HCT116 (cell line): ENCODE measurements at regions not wholly inside any gene's neighbourhood (a gene's known extent, or its start where the extent isn't known, plus 50 kb on each side); places are given as distances from the start of the nearest gene placed in this dataset.

ENCODE experiments used
- ATAC-seq: fragments of 200-7000 bp; cut with Tn5 transposase; 2 replicates; pipeline ENCODE4 v1.9.1; 2020; ENCODE audit warnings: mild to moderate bottlenecking, moderate library complexity
- BruUV-seq: library from RNA; stranded (reverse); fragments of 400-500 nt; replicated peaks from 2 replicates; lab custom pipeline; 2021; lab: Mats Ljungman, UMichigan
- CTCF ChIA-PET: fragments of 300-600 bp; sonication (Branson Sonifier 250); formaldehyde crosslinking; loops from one replicate; lab custom pipeline; 2021; ENCODE audit warnings: antibody characterized with exemption; lab: Charles Lee
- POLR2A ChIA-PET: fragments of 300-600, 350-600 bp; sonication (Branson Sonifier 250); formaldehyde crosslinking; loops from one replicate; lab custom pipeline; 2021; ENCODE audit warnings: antibody characterized with exemption; lab: Charles Lee
- RAD21 ChIA-PET, 2 experiments: fragments of 300-600 bp; sonication (Branson Sonifier 250); formaldehyde crosslinking; loops; one replicate each; lab custom pipeline; 2023; ENCODE audit warnings: low total read pairs in 2 of 2; ENCODE audit not compliant: uncharacterized antibody in 2 of 2, unreplicated experiment in 2 of 2, low non-redundant PET in 1 of 2; lab: Charles Lee
- DNase-seq: peaks from one replicate; pipeline ENCODE4 v3.0.0-alpha.2; 2010; ENCODE audit warnings: low read depth, low spot score
- H2AFZ ChIP-seq: fragments of 200-600 bp; shearing (Covaris generic), sonication (generic); 2 replicates; pipeline ENCODE4 v1.6.1; 2017; ENCODE audit warnings: low read depth, mixed run types, mixed read lengths, antibody characterized with exemption, low read length; ENCODE audit not compliant: poor library complexity, severe bottlenecking
- H3K27ac ChIP-seq: 2 replicates; pipeline ENCODE4 v1.5.1; 2012; ENCODE audit warnings: low read depth, low read length
- H3K27me3 ChIP-seq: fragments of 200-600 bp; sonication (generic); 2 replicates; pipeline ENCODE4 v1.6.1; 2016; ENCODE audit warnings: mixed run types, low read length, mixed read lengths; ENCODE audit not compliant: insufficient read depth
- H3K36me3 ChIP-seq, 2 experiments: fragments of 200-500 bp in 1 of 2; fragments of 200-600 bp in 1 of 2; sonication (Bioruptor generic) in 1 of 2; sonication (generic) in 1 of 2; 2 replicates each; pipeline versions ENCODE4 v1.5.1 to v1.6.1; 2014 to 2016; ENCODE audit warnings: low read length in 2 of 2, inconsistent platforms in 1 of 2, mixed read lengths in 1 of 2, mixed run types in 1 of 2; ENCODE audit not compliant: insufficient read depth in 2 of 2, control insufficient read depth in 1 of 2
- H3K4me1 ChIP-seq, 2 experiments: fragments of 200-600 bp in 1 of 2; sonication (generic) in 1 of 2; 2 replicates each; pipeline versions ENCODE4 v1.5.1 to v1.6.1; 2012 to 2017; ENCODE audit warnings: low read length in 2 of 2, inconsistent platforms in 1 of 2, mild to moderate bottlenecking in 1 of 2, mixed read lengths in 1 of 2, mixed run types in 1 of 2, moderate library complexity in 1 of 2; ENCODE audit not compliant: insufficient read depth in 2 of 2, control insufficient read depth in 1 of 2
- H3K4me2 ChIP-seq: fragments of 200-600 bp; sonication (generic); 2 replicates; pipeline ENCODE4 v1.6.1; 2017; ENCODE audit warnings: mixed run types, low read length, mixed read lengths
- H3K4me3 ChIP-seq, 2 experiments: fragments of 200-600 bp in 1 of 2; sonication (generic) in 1 of 2; replicated peaks in 1 of 2; 2 replicates each; pipeline ENCODE4 v1.5.1; 2011 to 2016; ENCODE audit warnings: low read length in 2 of 2, control low read depth in 1 of 2, low read depth in 1 of 2, mild to moderate bottlenecking in 1 of 2, mixed read lengths in 1 of 2, mixed run types in 1 of 2
- H3K79me2 ChIP-seq: fragments of 200-600 bp; sonication (generic); 2 replicates; pipeline ENCODE4 v1.6.1; 2017; ENCODE audit warnings: mild to moderate bottlenecking, mixed run types, low read length, moderate library complexity, mixed read lengths; ENCODE audit not compliant: insufficient read depth
- H3K9ac ChIP-seq: fragments of 200-600 bp; sonication (generic); 2 replicates; pipeline ENCODE4 v1.6.1; 2016; ENCODE audit warnings: low read length, mixed read lengths
- H3K9me2 ChIP-seq: fragments of 200-600 bp; sonication (generic), shearing (Covaris generic); 2 replicates; pipeline ENCODE4 v1.6.1; 2017; ENCODE audit warnings: mixed run types, mild to moderate bottlenecking, moderate library complexity; ENCODE audit not compliant: insufficient read depth
- H3K9me3 ChIP-seq, 2 experiments: fragments of 200-500 bp in 1 of 2; fragments of 200-600 bp in 1 of 2; sonication (Bioruptor generic) in 1 of 2; sonication (generic) in 1 of 2; 2 replicates each; pipeline ENCODE4 v1.6.1; 2014 to 2017; ENCODE audit warnings: low read length in 2 of 2, mixed read lengths in 2 of 2, inconsistent platforms in 1 of 2, low read depth in 1 of 2, mild to moderate bottlenecking in 1 of 2, mixed run types in 1 of 2, moderate library complexity in 1 of 2; ENCODE audit not compliant: control insufficient read depth in 1 of 2, insufficient read depth in 1 of 2
- H4K20me1 ChIP-seq: fragments of 200-600 bp; sonication (generic), shearing (Covaris generic); 2 replicates; pipeline ENCODE4 v1.6.1; 2017; ENCODE audit warnings: mixed run types, mild to moderate bottlenecking, moderate library complexity; ENCODE audit not compliant: insufficient read depth
- CBX3 ChIP-seq: IDR thresholded peaks from 2 replicates; pipeline ENCODE4 v1.6.1; 2012; ENCODE audit warnings: low read depth
- CEBPB ChIP-seq: IDR thresholded peaks from 2 replicates; pipeline ENCODE4 v1.6.1; 2012; ENCODE audit warnings: low read depth
- EGR1 ChIP-seq: IDR thresholded peaks from 2 replicates; pipeline ENCODE4 v1.6.1; 2012; ENCODE audit warnings: low read depth
- ELF1 ChIP-seq: IDR thresholded peaks from 2 replicates; pipeline ENCODE4 v1.6.1; 2012; ENCODE audit warnings: low read depth, borderline replicate concordance
- EZH2 ChIP-seq: fragments of 200-600 bp; sonication (generic); IDR thresholded peaks from 2 replicates; pipeline ENCODE4 v1.6.1; 2017; ENCODE audit warnings: antibody characterized with exemption, mixed run types
- EZH2phosphoT487 ChIP-seq: fragments of 200-600 bp; IDR thresholded peaks from 2 replicates; pipeline ENCODE4 v1.6.1; 2018; ENCODE audit warnings: antibody characterized with exemption, borderline replicate concordance
- FOSL1 ChIP-seq: IDR thresholded peaks from 2 replicates; pipeline ENCODE4 v1.6.1; 2012; ENCODE audit warnings: low read depth
- JUND ChIP-seq: IDR thresholded peaks from 2 replicates; pipeline ENCODE4 v1.6.1; 2012
- POLR2A ChIP-seq: IDR thresholded peaks from 2 replicates; pipeline ENCODE4 v1.7.0; 2011; ENCODE audit warnings: borderline replicate concordance; ENCODE audit not compliant: insufficient read depth, insufficient read length; ENCODE audit errors: extremely low read depth
- POLR2AphosphoS5 ChIP-seq: IDR thresholded peaks from 2 replicates; pipeline ENCODE4 v1.6.1; 2011; ENCODE audit warnings: mild to moderate bottlenecking, low read depth, low read length, moderate library complexity
- SIN3A ChIP-seq: IDR thresholded peaks from 2 replicates; pipeline ENCODE4 v1.6.1; 2012; ENCODE audit warnings: low read depth
- YY1 ChIP-seq: IDR thresholded peaks from 2 replicates; pipeline ENCODE4 v1.6.1; 2011; ENCODE audit warnings: low read length, low read depth, moderate library complexity, mild to moderate bottlenecking; ENCODE audit not compliant: insufficient replicate concordance; ENCODE audit errors: extremely low read depth
- ZFX ChIP-seq: fragments of 450-650 bp; IDR thresholded peaks from 2 replicates; pipeline ENCODE4 v1.6.1; 2017
- ZNF274 ChIP-seq: fragments of 200-500 bp; sonication (Bioruptor generic); IDR thresholded peaks from 2 replicates; pipeline ENCODE4 v1.6.1; 2014; ENCODE audit warnings: mild to moderate bottlenecking, low read depth, low read length, inconsistent platforms
- intact Hi-C: fragments of 100-400 bp; cut with micrococcal nuclease; formaldehyde crosslinking; loops from 2 replicates; pipeline ENCODE4 v1.10.0; 2022
- TF ChIP-seq, protein P1 (sequence below): IDR thresholded peaks from 2 replicates; pipeline ENCODE4 v1.6.1; 2012
- TF ChIP-seq, protein P2 (sequence below): IDR thresholded peaks from 2 replicates; pipeline ENCODE4 v1.6.1; 2012; ENCODE audit warnings: low read depth
- TF ChIP-seq, protein P3 (sequence below), 3 experiments: fragments of 200-600 bp in 1 of 3; sonication (generic) in 1 of 3; IDR thresholded peaks in 2 of 3; conservative IDR thresholded peaks in 1 of 3; 2 replicates each; pipeline ENCODE4 v1.5.1; 2012 to 2017; ENCODE audit warnings: low read depth in 2 of 3, low read length in 2 of 3, antibody characterized with exemption in 1 of 3, borderline replicate concordance in 1 of 3, control low read depth in 1 of 3, mild to moderate bottlenecking in 1 of 3, mixed read lengths in 1 of 3, mixed run types in 1 of 3, moderate library complexity in 1 of 3; ENCODE audit not compliant: insufficient read depth in 1 of 3
- TF ChIP-seq, protein P4 (sequence below): IDR thresholded peaks from 2 replicates; pipeline ENCODE4 v1.6.1; 2011; ENCODE audit warnings: mild to moderate bottlenecking, low read length, moderate library complexity; ENCODE audit not compliant: insufficient replicate concordance; ENCODE audit errors: extremely low read depth

DNA sequence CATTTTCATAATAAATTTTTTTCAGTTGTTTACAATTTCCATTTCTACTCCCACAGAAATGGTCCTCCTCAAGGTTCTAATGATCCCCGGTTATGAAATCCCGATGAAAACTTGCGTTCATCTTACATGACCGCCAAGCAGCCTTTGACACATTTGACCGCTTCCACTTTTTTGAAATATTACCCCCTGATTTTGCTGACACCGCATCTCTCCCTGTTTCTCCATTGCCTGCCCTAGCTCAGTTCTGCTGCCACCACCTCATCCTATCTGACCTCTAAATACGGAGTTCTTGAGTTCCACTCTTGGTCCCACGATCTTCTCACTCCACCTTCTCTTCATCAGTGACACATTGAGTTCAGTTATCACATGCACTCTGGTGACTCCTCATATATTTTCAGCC, 74.1 kb downstream of the SLC35B3 start:
- Histone ChIP-seq H3K9me3 (no peaks in the 10 kb centered on the region), H3K27me3 (no peaks in the 10 kb centered on the region), H3K27ac (no peak overlapping the region), H4K20me1 (no peaks in the 10 kb centered on the region), H2AFZ (no peak overlapping the region), H3K4me2 (no peak overlapping the region), H3K9ac (no peak overlapping the region), H3K36me3 (no peaks in the 10 kb centered on the region), H3K9me2 (no peaks in the 10 kb centered on the region), H3K4me1 (no peaks in the 10 kb centered on the region), H3K79me2 (no peaks in the 10 kb centered on the region), H3K4me3 (no peak overlapping the region)
- ChIA-PET RAD21 (no interaction called here), POLR2A (no interaction called here), CTCF (no interaction called here)
- ATAC-seq (no peak), DNase-seq (no peak)
- BruUV-seq = no TSS peak
- intact Hi-C loops = no loop called here
- TF ChIP-seq FOSL1 (no peak), EGR1 (no peak), YY1 (no peak), EZH2 (no peak), JUND (no peak), POLR2A (no peak), POLR2AphosphoS5 (no peak), ZNF274 (no peak), SIN3A (no peak), ZFX (no peak), EZH2phosphoT487 (no peak), CEBPB (no peak), ELF1 (no peak), CBX3 (no peak)
- TF ChIP-seq, protein P1, sequence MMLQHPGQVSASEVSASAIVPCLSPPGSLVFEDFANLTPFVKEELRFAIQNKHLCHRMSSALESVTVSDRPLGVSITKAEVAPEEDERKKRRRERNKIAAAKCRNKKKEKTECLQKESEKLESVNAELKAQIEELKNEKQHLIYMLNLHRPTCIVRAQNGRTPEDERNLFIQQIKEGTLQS = no peak
- TF ChIP-seq, protein P2, sequence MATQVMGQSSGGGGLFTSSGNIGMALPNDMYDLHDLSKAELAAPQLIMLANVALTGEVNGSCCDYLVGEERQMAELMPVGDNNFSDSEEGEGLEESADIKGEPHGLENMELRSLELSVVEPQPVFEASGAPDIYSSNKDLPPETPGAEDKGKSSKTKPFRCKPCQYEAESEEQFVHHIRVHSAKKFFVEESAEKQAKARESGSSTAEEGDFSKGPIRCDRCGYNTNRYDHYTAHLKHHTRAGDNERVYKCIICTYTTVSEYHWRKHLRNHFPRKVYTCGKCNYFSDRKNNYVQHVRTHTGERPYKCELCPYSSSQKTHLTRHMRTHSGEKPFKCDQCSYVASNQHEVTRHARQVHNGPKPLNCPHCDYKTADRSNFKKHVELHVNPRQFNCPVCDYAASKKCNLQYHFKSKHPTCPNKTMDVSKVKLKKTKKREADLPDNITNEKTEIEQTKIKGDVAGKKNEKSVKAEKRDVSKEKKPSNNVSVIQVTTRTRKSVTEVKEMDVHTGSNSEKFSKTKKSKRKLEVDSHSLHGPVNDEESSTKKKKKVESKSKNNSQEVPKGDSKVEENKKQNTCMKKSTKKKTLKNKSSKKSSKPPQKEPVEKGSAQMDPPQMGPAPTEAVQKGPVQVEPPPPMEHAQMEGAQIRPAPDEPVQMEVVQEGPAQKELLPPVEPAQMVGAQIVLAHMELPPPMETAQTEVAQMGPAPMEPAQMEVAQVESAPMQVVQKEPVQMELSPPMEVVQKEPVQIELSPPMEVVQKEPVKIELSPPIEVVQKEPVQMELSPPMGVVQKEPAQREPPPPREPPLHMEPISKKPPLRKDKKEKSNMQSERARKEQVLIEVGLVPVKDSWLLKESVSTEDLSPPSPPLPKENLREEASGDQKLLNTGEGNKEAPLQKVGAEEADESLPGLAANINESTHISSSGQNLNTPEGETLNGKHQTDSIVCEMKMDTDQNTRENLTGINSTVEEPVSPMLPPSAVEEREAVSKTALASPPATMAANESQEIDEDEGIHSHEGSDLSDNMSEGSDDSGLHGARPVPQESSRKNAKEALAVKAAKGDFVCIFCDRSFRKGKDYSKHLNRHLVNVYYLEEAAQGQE = no peak
- TF ChIP-seq, protein P3, sequence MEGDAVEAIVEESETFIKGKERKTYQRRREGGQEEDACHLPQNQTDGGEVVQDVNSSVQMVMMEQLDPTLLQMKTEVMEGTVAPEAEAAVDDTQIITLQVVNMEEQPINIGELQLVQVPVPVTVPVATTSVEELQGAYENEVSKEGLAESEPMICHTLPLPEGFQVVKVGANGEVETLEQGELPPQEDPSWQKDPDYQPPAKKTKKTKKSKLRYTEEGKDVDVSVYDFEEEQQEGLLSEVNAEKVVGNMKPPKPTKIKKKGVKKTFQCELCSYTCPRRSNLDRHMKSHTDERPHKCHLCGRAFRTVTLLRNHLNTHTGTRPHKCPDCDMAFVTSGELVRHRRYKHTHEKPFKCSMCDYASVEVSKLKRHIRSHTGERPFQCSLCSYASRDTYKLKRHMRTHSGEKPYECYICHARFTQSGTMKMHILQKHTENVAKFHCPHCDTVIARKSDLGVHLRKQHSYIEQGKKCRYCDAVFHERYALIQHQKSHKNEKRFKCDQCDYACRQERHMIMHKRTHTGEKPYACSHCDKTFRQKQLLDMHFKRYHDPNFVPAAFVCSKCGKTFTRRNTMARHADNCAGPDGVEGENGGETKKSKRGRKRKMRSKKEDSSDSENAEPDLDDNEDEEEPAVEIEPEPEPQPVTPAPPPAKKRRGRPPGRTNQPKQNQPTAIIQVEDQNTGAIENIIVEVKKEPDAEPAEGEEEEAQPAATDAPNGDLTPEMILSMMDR (IDR thresholded peaks at IDR 0.05 in 2 of 3, conservative IDR thresholded peaks at IDR 0.05 in 1 of 3; ENCODE audit: borderline replicate concordance in 1 of 3, insufficient read depth in 1 of 3, low read depth in 2 of 3, low read length in 2 of 3) = no peak
- TF ChIP-seq, protein P4, sequence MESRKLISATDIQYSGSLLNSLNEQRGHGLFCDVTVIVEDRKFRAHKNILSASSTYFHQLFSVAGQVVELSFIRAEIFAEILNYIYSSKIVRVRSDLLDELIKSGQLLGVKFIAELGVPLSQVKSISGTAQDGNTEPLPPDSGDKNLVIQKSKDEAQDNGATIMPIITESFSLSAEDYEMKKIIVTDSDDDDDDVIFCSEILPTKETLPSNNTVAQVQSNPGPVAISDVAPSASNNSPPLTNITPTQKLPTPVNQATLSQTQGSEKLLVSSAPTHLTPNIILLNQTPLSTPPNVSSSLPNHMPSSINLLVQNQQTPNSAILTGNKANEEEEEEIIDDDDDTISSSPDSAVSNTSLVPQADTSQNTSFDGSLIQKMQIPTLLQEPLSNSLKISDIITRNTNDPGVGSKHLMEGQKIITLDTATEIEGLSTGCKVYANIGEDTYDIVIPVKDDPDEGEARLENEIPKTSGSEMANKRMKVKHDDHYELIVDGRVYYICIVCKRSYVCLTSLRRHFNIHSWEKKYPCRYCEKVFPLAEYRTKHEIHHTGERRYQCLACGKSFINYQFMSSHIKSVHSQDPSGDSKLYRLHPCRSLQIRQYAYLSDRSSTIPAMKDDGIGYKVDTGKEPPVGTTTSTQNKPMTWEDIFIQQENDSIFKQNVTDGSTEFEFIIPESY = no peak
